Muscle layer of colon (tissue), 2 donors: ENCODE measurements at regions not wholly inside any gene's neighbourhood (a gene's known extent, or its start where the extent isn't known, plus 50 kb on each side); places are given as distances from the start of the nearest gene placed in this dataset.

Source experiments
- H3K27ac ChIP-seq: one replicate; pipeline ENCODE4 v1.7.0; 2013; ENCODE audit warnings: low read depth, mild to moderate bottlenecking, low read length, moderate library complexity
- H3K27me3 ChIP-seq, 2 donors: one replicate each; pipeline ENCODE4 v1.7.0; 2013; ENCODE audit warnings: low read length in 2 of 2, mild to moderate bottlenecking in 2 of 2; ENCODE audit not compliant: insufficient read depth in 2 of 2, control insufficient read depth in 1 of 2
- H3K36me3 ChIP-seq: one replicate; pipeline ENCODE4 v1.7.0; 2013; ENCODE audit warnings: mild to moderate bottlenecking, low read length; ENCODE audit not compliant: insufficient read depth
- H3K4me1 ChIP-seq: one replicate; pipeline ENCODE4 v1.7.0; 2013; ENCODE audit warnings: mild to moderate bottlenecking, low read length; ENCODE audit not compliant: insufficient read depth
- H3K4me3 ChIP-seq, 2 donors: one replicate each; pipeline ENCODE4 v1.7.0; 2013; ENCODE audit warnings: low read length in 2 of 2, low read depth in 1 of 2, mild to moderate bottlenecking in 1 of 2, moderate library complexity in 1 of 2
- H3K9ac ChIP-seq: one replicate; pipeline ENCODE4 v1.7.0; 2013; ENCODE audit warnings: low read length
- H3K9me3 ChIP-seq: one replicate; pipeline ENCODE4 v1.7.0; 2013; ENCODE audit warnings: mild to moderate bottlenecking, low read length
- donor health status: abdominal sarcoma.
- donor health status: Adenocarcinoma of cecum.

DNA sequence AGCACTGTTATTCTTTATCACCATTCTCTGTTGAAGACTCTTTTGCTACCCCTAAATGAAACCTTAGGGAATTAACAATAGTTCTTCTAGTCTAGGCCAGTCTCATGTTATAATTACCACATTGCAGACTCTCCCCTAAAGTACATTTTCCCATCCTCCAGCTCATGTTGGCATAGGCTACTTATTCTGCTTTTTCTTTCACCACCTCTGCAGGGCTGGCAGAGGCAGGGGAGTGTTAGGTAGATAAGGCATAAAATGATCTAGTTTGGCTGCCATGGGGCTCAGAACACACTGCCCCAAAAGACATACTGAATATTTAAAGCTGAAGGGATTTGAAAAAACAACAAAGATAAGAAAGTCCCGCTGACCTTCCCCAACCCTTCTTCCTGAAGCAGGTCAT lies 82.7 kb upstream of the RFC3 start:
- H3K9ac ChIP-seq, result no peak overlapping the region
- no peaks in the 10 kb centered on the region for H3K27me3 ChIP-seq
- no peaks in the 10 kb centered on the region for H3K4me1 ChIP-seq
- no peak overlapping the region for H3K27ac ChIP-seq
- no peak overlapping the region for H3K4me3 ChIP-seq
- no peaks in the 10 kb centered on the region for H3K36me3 ChIP-seq
- no peaks in the 10 kb centered on the region for H3K9me3 ChIP-seq

DNA sequence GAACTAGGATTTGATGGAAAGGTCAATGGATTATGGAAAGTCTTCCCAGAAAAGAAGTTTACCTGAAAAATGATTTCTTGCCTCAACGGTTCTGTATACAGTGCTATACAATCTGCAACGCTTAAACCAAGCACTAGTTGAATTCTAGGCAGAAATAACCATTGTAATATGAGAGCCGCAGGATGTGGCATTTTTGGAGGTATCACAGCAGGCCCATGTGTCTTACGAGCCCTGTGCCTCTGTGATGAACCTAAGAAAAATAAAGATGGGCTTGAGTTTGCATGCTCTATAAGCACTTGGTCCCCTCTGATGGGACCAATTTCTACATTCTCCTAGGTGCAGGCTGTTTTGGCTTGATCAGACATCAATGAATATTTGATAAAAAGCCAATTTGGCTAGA lies 78.7 kb upstream of the RFC3 start:
- no peaks in the 10 kb centered on the region for H3K36me3 ChIP-seq
- no peak overlapping the region for H3K27ac ChIP-seq
- H3K27me3 ChIP-seq, result no peaks in the 10 kb centered on the region
- no peaks in the 10 kb centered on the region for H3K4me1 ChIP-seq
- H3K9ac ChIP-seq, result no peak overlapping the region
- no peaks in the 10 kb centered on the region for H3K9me3 ChIP-seq
- no peak overlapping the region for H3K4me3 ChIP-seq

- H3K9me3 ChIP-seq, result no peaks in the 10 kb centered on the region
- no peaks in the 10 kb centered on the region for H3K4me1 ChIP-seq
These were observed 77.8 kb upstream of the RFC3 start for GRCh38 chr13:33740134-33740538.

DNA sequence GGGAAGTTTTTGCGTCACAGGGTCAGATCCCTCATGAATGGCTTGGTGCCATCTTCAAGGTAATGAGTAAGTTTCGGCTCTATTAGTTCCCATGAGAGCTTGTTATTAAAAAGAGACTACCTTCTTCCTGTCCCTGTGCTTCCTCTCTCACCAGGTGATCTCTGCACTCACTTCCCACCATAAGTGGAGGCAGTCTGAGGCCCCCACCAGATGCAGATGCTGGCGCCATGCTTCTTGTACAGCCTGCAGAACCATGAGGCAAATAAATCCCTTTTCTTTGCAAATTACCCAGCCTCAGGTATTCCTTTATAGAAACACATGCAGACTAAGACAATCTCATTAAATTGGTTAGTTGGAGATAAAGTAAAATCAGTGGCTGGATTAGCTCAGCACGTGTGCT lies 75.6 kb upstream of the RFC3 start:
- Histone ChIP-seq H3K27ac (no peak overlapping the region), H3K9ac (no peak overlapping the region), H3K36me3 (no peaks in the 10 kb centered on the region), H3K4me3 (no peak overlapping the region), H3K4me1 (no peaks in the 10 kb centered on the region), H3K9me3 (no peaks in the 10 kb centered on the region), H3K27me3 (no peaks in the 10 kb centered on the region)

More at GRCh38 chr13:33740134-33740538, 77.8 kb upstream of the RFC3 start:
- Histone ChIP-seq H3K36me3 (no peaks in the 10 kb centered on the region), H3K27ac (no peak overlapping the region), H3K9ac (no peak overlapping the region), H3K27me3 (no peaks in the 10 kb centered on the region), H3K4me3 (no peak overlapping the region)

GRCh38 chr13:33743438-33744368 lies 74.2 kb upstream of the RFC3 start:
- H3K9ac ChIP-seq, result no peak overlapping the region
- H3K9me3 ChIP-seq, result no peaks in the 10 kb centered on the region
- no peaks in the 10 kb centered on the region for H3K27me3 ChIP-seq
- no peaks in the 10 kb centered on the region for H3K36me3 ChIP-seq
- H3K4me3 ChIP-seq, result no peak overlapping the region
- H3K4me1 ChIP-seq, result no peaks in the 10 kb centered on the region
- H3K27ac ChIP-seq, result no peak overlapping the region

DNA sequence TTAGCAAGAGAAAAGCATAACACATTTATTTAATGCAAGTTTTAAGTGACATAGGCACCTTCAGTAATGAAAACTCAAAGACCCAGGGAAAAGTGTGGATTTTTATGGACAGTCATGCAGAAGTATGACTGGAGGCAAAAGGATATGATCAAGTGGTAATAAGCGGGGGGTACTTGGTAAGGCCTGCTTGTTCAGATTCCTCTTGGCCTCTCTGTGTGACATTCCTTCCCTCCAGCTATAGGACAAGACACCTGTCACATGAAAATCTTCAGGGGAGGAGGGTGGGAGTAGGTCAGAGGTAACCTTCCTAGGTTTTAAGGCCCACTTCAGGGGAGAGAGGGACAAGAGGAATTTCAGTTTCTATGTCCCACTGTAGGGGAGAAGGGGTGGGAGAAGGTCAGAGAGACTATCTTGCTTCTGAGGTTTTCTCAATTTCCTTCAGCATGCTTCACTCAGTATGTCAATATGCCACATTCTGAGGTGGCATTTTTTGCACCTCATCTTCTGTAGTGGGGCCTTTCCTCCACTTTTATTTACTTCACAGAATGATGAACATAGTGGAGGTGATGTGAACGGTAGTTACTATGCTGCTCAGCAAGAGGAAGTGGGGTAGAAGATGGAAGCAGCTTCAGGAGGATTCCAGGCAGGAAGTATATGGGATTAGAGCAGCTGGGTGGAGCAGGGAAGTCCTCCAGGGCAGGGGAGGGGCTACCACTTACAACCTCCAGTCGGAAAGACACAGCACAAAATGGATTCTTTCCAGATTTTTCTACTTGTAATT lies 73.2 kb upstream of the RFC3 start:
- Histone ChIP-seq H3K9me3 (no peaks in the 10 kb centered on the region), H3K36me3 (no peaks in the 10 kb centered on the region), H3K9ac (no peak overlapping the region), H3K4me1 (no peaks in the 10 kb centered on the region), H3K4me3 (no peak overlapping the region), H3K27ac (no peak overlapping the region), H3K27me3 (no peaks in the 10 kb centered on the region)

DNA sequence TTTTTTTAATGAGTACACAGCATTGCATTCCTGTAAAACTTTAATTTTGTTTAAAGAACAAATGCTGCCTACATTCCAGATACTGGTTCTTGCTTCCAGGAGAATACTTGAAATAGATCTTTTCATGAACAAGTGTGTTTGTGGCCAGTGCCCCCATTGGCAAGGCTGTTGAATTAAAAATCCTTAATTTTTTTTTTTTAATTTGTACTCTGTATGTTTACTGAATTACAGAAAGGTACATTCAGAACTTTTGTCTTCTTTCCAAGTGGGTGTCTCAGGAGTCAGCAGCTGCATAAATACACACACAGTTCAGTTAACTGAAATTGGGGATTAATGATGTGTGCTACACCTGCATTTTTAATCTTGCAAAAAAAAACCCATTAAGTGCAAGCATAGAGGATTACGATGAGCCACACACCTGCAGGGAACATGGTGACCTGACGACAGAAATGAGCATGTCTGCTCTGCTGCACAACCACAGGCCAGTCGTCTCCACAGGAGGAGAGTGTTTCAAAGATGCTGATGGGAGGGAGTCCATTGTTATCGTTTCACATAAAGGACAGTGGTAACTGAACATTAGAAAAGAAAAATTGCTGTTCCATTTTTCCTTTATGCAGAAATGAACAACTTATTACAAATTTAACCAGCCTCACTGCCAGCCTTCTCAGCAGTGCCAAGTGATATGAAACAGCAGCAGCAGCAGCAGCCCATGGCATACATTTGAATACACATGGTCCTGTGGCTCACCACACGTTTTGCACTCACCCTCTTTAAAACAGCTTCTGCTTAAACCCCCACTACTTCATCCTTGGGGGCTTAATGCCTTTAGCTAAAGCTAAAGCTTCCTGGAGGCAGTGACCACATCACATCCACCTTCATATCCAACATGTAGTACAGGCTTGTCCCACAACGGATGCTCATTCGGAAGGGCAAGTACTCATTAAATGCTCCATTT lies 72.3 kb upstream of the RFC3 start:
- Histone ChIP-seq H3K36me3 (no peaks in the 10 kb centered on the region), H3K27ac (no peak overlapping the region)

DNA sequence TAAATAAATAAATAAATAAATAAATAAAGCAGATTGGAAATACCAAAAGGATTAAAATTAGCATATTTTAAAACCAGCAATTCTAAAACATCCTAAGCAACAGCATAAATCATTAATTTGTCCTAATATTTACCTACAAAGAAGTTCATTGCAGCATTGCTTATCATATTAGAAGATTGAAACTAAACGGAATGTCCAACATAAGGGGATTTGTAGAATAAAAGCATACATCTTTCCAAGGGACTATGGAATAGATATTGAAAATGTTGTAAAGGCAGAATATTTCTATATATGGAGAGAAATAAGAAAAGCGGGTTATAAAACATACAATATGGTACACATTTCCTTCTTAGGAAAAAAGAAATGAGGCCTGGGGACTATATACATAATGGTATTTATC lies 71.1 kb upstream of the RFC3 start:
- Histone ChIP-seq H3K9ac (no peak overlapping the region), H3K9me3 (no peaks in the 10 kb centered on the region), H3K36me3 (no peaks in the 10 kb centered on the region), H3K4me3 (no peak overlapping the region), H3K27me3 (no peaks in the 10 kb centered on the region), H3K4me1 (no peaks in the 10 kb centered on the region), H3K27ac (no peak overlapping the region)

More for the DNA sequence above, 72.3 kb upstream of the RFC3 start:
- Histone ChIP-seq H3K27me3 (no peaks in the 10 kb centered on the region), H3K4me1 (no peaks in the 10 kb centered on the region), H3K9ac (no peak overlapping the region), H3K4me3 (no peak overlapping the region), H3K9me3 (no peaks in the 10 kb centered on the region)

- Histone ChIP-seq H3K9me3 (no peaks in the 10 kb centered on the region), H3K4me3 (no peak overlapping the region), H3K27ac (no peak overlapping the region), H3K36me3 (no peaks in the 10 kb centered on the region), H3K9ac (no peak overlapping the region), H3K27me3 (no peaks in the 10 kb centered on the region), H3K4me1 (no peaks in the 10 kb centered on the region)
These were observed 66.8 kb upstream of the RFC3 start for GRCh38 chr13:33751151-33751550.

- Histone ChIP-seq H3K9ac (no peak overlapping the region), H3K4me3 (no peak overlapping the region), H3K27me3 (no peaks in the 10 kb centered on the region), H3K27ac (no peak overlapping the region), H3K4me1 (no peaks in the 10 kb centered on the region), H3K36me3 (no peaks in the 10 kb centered on the region), H3K9me3 (no peaks in the 10 kb centered on the region)
These were observed 65.9 kb upstream of the RFC3 start for GRCh38 chr13:33752094-33752493.

GRCh38 chr13:33752597-33752996 lies 65.4 kb upstream of the RFC3 start:
- H3K36me3 ChIP-seq, result no peaks in the 10 kb centered on the region

More at GRCh38 chr13:33752597-33752996, 65.4 kb upstream of the RFC3 start:
- H3K4me1 ChIP-seq, result no peaks in the 10 kb centered on the region
- no peaks in the 10 kb centered on the region for H3K27me3 ChIP-seq
- H3K9me3 ChIP-seq, result no peaks in the 10 kb centered on the region
- H3K4me3 ChIP-seq, result no peak overlapping the region
- H3K27ac ChIP-seq, result no peak overlapping the region
- H3K9ac ChIP-seq, result no peak overlapping the region
